ENCODE measurements at regions not wholly inside any gene's neighbourhood (a gene's known extent, or its start where the extent isn't known, plus 50 kb on each side); places are given as distances from the start of the nearest gene placed in this dataset.

DNA sequence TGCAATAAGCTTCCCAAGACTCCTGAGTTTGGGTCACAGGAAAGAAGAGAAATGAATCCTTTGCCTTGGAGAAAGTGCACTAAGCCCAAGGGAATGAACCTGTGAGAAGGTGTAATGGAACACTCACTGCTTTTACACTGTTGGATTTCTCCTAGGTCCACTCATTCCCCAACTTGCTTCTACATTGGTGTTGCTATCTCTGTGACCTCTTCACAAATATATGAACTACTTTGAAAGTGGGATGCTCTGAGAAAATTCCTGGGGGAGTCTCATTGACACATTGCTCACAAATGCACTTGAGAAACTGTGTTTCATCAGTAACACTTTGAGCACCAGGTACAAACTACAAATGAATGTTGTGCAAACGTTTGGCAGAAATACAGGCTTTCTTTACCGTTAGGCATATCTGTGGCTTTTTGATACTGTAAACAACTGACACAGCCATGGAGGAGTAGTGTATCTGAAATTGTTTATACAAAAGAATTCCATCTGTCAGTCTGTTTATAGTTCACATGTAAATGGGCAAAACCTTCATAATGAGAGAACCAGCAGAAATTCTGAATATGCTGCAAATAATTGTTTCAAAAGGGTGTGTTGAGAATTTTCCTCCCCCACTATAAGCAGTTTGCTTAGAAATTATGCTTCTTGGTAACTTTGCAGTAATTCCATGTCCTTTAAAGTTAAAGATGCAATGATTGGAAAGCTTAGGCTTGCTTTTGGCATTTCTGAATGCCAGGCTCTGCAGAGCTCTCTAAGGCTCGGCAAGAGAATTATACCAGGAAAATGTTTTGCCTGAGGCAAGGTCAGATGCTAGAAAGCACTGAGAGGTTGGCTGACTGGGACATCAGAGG, 348.5 kb upstream of the DDHD1 start:
- DNase-seq (ENCODE audit: low read depth) = peak; percentile 41
- H3K4me3 ChIP-seq (ENCODE audit: low read depth, low read length) = no peak overlapping the region
- no peak for TF ChIP-seq CTCF (conservative IDR thresholded peaks at IDR 0.05; ENCODE audit: low read depth, low read length)

DNA sequence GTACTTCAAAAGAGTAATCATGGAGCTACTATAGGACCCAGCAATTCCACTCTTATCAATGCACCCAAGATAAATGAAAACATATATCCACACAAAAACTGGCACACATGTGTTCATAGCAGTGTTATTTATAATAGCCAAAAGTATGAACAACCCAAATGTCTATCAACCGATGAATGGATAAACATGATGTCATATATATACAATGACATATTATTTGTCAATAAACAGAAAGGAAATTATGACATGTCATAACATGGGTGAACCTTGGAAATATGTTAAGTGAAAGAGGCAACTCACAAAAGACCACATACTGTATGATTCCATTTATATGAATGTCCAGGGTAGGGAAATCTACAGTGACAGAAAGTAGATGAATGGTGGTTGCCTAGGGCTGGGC, 347.1 kb upstream of the DDHD1 start:
- no peak overlapping the region for H3K4me3 ChIP-seq (ENCODE audit: low read depth, low read length)
- TF ChIP-seq CTCF (conservative IDR thresholded peaks at IDR 0.05; ENCODE audit: low read depth, low read length) = no peak
- DNase-seq (ENCODE audit: low read depth) = no peak

DNA sequence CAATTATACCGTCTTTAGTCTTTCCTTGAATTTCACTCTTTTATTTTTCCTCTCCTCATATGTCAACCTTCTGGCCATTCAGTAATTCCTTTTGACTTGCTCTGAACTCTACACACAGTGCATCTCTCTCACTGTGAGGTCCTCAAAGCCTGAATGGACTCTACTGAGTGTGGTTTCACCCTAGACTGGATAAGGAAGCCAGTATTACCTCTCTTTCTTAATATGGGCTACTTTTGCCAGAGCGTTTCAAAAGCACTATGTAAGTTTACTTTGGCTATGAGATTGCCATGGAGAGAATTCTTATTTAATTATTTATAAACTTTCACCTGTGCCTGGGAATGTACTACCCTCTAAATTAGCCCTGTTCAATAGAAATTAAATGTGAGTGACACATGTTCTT, 343.5 kb upstream of the DDHD1 start:
- no peak for TF ChIP-seq CTCF (conservative IDR thresholded peaks at IDR 0.05; ENCODE audit: low read depth, low read length)
- H3K4me3 ChIP-seq (ENCODE audit: low read depth, low read length) = no peak overlapping the region
- DNase-seq (ENCODE audit: low read depth) = no peak

- no peak for TF ChIP-seq CTCF (conservative IDR thresholded peaks at IDR 0.05; ENCODE audit: low read depth, low read length)
- DNase-seq (ENCODE audit: low read depth) = no peak
- no peak overlapping the region for H3K4me3 ChIP-seq (ENCODE audit: low read depth, low read length)
Observed at GRCh38 chr14:53495846-53496343, 342.8 kb upstream of the DDHD1 start.

GRCh38 chr14:53494587-53494986, 341.5 kb upstream of the DDHD1 start:
- no peak for DNase-seq (ENCODE audit: low read depth)
- no peak for TF ChIP-seq CTCF (conservative IDR thresholded peaks at IDR 0.05; ENCODE audit: low read depth, low read length)
- H3K4me3 ChIP-seq (ENCODE audit: low read depth, low read length) = no peak overlapping the region

DNA sequence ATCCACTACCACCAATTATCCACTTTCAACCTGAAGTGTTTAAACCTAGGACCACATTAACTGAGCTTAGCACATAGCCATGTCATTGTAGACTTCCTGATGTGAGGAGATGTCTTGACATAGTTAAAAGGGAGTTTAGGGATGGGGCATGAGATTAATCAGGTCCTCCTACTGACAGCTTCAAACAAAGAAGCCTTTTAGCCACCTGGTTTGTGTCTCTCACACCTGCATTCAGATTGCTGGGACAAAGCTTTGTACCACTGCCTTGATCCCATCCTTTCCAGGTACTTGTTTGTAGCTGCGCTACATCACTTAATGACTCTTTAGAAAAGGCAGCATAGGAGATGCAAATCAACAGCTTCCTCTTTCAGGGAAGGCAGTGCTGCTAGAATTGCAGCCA, 340.7 kb upstream of the DDHD1 start:
- no peak for TF ChIP-seq CTCF (conservative IDR thresholded peaks at IDR 0.05; ENCODE audit: low read depth, low read length)
- H3K4me3 ChIP-seq (ENCODE audit: low read depth, low read length) = no peak overlapping the region
- DNase-seq (ENCODE audit: low read depth) = no peak

DNA sequence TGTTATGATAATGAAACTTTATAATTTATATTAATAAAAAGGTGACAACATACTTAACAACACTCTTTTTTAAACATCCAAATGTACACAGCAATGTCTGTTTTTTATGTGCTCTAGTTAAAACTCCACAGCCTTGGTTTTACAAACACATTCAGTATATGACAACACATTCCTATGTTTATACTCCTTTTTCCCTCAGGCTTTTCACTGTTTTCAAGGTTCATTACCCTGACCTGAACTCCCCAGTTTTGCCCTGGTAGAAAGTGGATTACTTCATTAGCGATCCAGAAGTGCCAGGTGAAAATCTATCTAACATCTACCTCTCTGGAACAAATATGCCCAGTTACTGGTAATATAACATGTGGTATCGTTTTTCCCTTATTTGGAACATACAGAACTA, 340.2 kb upstream of the DDHD1 start:
- no peak for TF ChIP-seq CTCF (conservative IDR thresholded peaks at IDR 0.05; ENCODE audit: low read depth, low read length)
- H3K4me3 ChIP-seq (ENCODE audit: low read depth, low read length) = no peak overlapping the region
- no peak for DNase-seq (ENCODE audit: low read depth)

Data from choroid plexus epithelial cell (primary cell).